ENCODE measurements at regions not wholly inside any gene's neighbourhood (a gene's known extent, or its start where the extent isn't known, plus 50 kb on each side); places are given as distances from the start of the nearest gene placed in this dataset.

- no peak for DNase-seq
- Histone ChIP-seq H3K27ac (no peak overlapping the region), H3K36me3 (ENCODE audit: low read depth, missing control alignments) (no peaks in the 10 kb centered on the region), H3K4me3 (no peak overlapping the region), H3K4me1 (no peaks in the 10 kb centered on the region), H3K9me3 (no peaks in the 10 kb centered on the region), H3K27me3 (no peaks in the 10 kb centered on the region)
- intact Hi-C loops (cut with DNase I; ENCODE audit: low total_unique reads), result no loop called here
- 78 to 89% methylated on average over 1 of the region's 1 CpG for WGBS, 2 donors
- TF ChIP-seq POLR2A (IDR thresholded peaks at IDR 0.05) (no peak), CTCF (IDR thresholded peaks at IDR 0.05) (no peak)
These were observed 593.5 kb downstream of the TMEM182 start for GRCh38 chr2:103355287-103355686.

GRCh38 chr2:103361712-103362111 is 599.9 kb downstream of the TMEM182 start:
- H3K4me3 ChIP-seq, result peak overlapping the region in 1 of 2 donors; percentile 21
- WGBS, 2 donors, result 72 to 79% methylated on average over 21 of the region's 21 CpGs

GRCh38 chr2:103363639-103364038 is 601.8 kb downstream of the TMEM182 start:
- Histone ChIP-seq H3K4me3 (no peak overlapping the region), H3K27ac (no peak overlapping the region), H3K27me3 (no peaks in the 10 kb centered on the region), H3K4me1 (no peaks in the 10 kb centered on the region), H3K9me3 (no peaks in the 10 kb centered on the region), H3K36me3 (ENCODE audit: low read depth, missing control alignments) (no peaks in the 10 kb centered on the region)
- intact Hi-C loops (cut with DNase I; ENCODE audit: low total_unique reads), result no loop called here
- no peak for DNase-seq
- no peak for TF ChIP-seq CTCF (IDR thresholded peaks at IDR 0.05)
- no peak for TF ChIP-seq POLR2A (IDR thresholded peaks at IDR 0.05)

More at GRCh38 chr2:103361712-103362111, 599.9 kb downstream of the TMEM182 start:
- DNase-seq, result peak; percentile 23
- Histone ChIP-seq H3K36me3 (ENCODE audit: low read depth, missing control alignments) (no peaks in the 10 kb centered on the region), H3K4me1 (no peaks in the 10 kb centered on the region), H3K27ac (no peak overlapping the region), H3K27me3 (no peaks in the 10 kb centered on the region), H3K9me3 (no peaks in the 10 kb centered on the region)
- TF ChIP-seq CTCF (IDR thresholded peaks at IDR 0.05), result no peak
- TF ChIP-seq POLR2A (IDR thresholded peaks at IDR 0.05), result no peak
- intact Hi-C loops (cut with DNase I; ENCODE audit: low total_unique reads), result no loop called here

GRCh38 chr2:103364177-103364576 is 602.3 kb downstream of the TMEM182 start:
- no peak overlapping the region for H3K4me3 ChIP-seq
- H3K36me3 ChIP-seq (ENCODE audit: low read depth, missing control alignments), result no peaks in the 10 kb centered on the region
- WGBS, 2 donors, result 58 to 60% methylated on average over 4 of the region's 4 CpGs
- intact Hi-C loops (cut with DNase I; ENCODE audit: low total_unique reads), result no loop called here
- H3K27me3 ChIP-seq, result no peaks in the 10 kb centered on the region
- no peaks in the 10 kb centered on the region for H3K4me1 ChIP-seq
- TF ChIP-seq POLR2A (IDR thresholded peaks at IDR 0.05) (no peak), CTCF (IDR thresholded peaks at IDR 0.05) (no peak)
- no peak for DNase-seq
- no peak overlapping the region for H3K27ac ChIP-seq
- H3K9me3 ChIP-seq, result no peaks in the 10 kb centered on the region

- Histone ChIP-seq H3K9me3 (no peaks in the 10 kb centered on the region), H3K4me3 (no peak overlapping the region), H3K27ac (no peak overlapping the region), H3K36me3 (ENCODE audit: low read depth, missing control alignments) (no peaks in the 10 kb centered on the region), H3K4me1 (no peaks in the 10 kb centered on the region), H3K27me3 (no peaks in the 10 kb centered on the region)
- WGBS, 2 donors, result 87% methylated on average over 4 of the region's 4 CpGs
- no peak for TF ChIP-seq POLR2A (IDR thresholded peaks at IDR 0.05)
- TF ChIP-seq CTCF (IDR thresholded peaks at IDR 0.05), result no peak
- no peak for DNase-seq
- intact Hi-C loops (cut with DNase I; ENCODE audit: low total_unique reads), result no loop called here
These were observed 603.2 kb downstream of the TMEM182 start for GRCh38 chr2:103365071-103365470.

All from testis (tissue), 2 donors.